HepG2 (cell line): ENCODE measurements at regions not wholly inside any gene's neighbourhood (a gene's known extent, or its start where the extent isn't known, plus 50 kb on each side); places are given as distances from the start of the nearest gene placed in this dataset.

Experiments
- CBFB ChIP-seq: sonication (generic); formaldehyde crosslinking; IDR thresholded peaks from 2 replicates; pipeline ENCODE4 v1.4.0; 2020; ENCODE audit warnings: missing genetic modification reagents
- MTA3 ChIP-seq: sonication (generic); formaldehyde crosslinking; IDR thresholded peaks from 2 replicates; pipeline ENCODE4 v1.4.0; 2020; ENCODE audit warnings: missing genetic modification reagents
- RNF2 ChIP-seq: fragments of 450-650 bp; conservative IDR thresholded peaks from 2 replicates; pipeline ENCODE4 v1.6.1; 2016; ENCODE audit warnings: low read depth
- TCF12 ChIP-seq, 2 experiments: fragments of 450-650 bp in 1 of 2; sonication (generic) in 1 of 2; formaldehyde crosslinking in 1 of 2; IDR thresholded peaks; 2 replicates each; pipeline versions ENCODE4 v1.6.1 to v1.8.0; 2017 to 2022; ENCODE audit warnings: antibody characterized with exemption in 1 of 2, mild to moderate bottlenecking in 1 of 2, missing genetic modification reagents in 1 of 2, moderate library complexity in 1 of 2
- ZNF652 ChIP-seq: IDR thresholded peaks from 2 replicates; pipeline ENCODE4 v1.6.1; 2016; ENCODE audit warnings: low read depth, borderline replicate concordance
- TF ChIP-seq, protein P1 (sequence below): sonication (generic); formaldehyde crosslinking; IDR thresholded peaks from one replicate; pipeline ENCODE4 v1.5.1; 2020; ENCODE audit warnings: mild to moderate bottlenecking, missing genetic modification reagents; ENCODE audit errors: not compliant biosample characterization

DNA sequence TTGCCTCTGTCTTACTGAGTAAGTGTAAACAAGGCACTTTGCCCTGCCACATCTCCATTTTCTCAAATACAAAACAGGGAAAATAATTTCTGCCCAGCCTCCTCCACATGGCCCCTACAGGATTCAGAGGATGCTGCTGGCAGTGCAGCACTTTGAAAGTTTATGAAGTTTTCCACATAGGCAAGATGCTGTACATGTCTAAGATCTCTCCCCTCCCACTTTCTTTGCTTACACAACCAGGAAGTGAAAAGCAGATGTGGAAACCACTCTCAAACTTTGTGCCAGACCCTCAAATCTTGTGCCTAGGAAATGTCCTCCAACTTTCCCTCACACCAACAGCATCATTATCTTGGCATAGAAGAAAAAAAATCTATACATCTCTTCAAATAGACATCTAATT lies 257.0 kb upstream of the LDB2 start (continued):
- TF ChIP-seq RNF2 (no peak), TCF12 (IDR thresholded peaks at IDR 0.05) (no peak), TCF12 (CRISPR knock-in tag; IDR thresholded peaks at IDR 0.05) (no peak), MTA3 (no peak), ZNF652 (no peak), CBFB (CRISPR knock-in tag) (no peak)
- TF ChIP-seq, protein P1, sequence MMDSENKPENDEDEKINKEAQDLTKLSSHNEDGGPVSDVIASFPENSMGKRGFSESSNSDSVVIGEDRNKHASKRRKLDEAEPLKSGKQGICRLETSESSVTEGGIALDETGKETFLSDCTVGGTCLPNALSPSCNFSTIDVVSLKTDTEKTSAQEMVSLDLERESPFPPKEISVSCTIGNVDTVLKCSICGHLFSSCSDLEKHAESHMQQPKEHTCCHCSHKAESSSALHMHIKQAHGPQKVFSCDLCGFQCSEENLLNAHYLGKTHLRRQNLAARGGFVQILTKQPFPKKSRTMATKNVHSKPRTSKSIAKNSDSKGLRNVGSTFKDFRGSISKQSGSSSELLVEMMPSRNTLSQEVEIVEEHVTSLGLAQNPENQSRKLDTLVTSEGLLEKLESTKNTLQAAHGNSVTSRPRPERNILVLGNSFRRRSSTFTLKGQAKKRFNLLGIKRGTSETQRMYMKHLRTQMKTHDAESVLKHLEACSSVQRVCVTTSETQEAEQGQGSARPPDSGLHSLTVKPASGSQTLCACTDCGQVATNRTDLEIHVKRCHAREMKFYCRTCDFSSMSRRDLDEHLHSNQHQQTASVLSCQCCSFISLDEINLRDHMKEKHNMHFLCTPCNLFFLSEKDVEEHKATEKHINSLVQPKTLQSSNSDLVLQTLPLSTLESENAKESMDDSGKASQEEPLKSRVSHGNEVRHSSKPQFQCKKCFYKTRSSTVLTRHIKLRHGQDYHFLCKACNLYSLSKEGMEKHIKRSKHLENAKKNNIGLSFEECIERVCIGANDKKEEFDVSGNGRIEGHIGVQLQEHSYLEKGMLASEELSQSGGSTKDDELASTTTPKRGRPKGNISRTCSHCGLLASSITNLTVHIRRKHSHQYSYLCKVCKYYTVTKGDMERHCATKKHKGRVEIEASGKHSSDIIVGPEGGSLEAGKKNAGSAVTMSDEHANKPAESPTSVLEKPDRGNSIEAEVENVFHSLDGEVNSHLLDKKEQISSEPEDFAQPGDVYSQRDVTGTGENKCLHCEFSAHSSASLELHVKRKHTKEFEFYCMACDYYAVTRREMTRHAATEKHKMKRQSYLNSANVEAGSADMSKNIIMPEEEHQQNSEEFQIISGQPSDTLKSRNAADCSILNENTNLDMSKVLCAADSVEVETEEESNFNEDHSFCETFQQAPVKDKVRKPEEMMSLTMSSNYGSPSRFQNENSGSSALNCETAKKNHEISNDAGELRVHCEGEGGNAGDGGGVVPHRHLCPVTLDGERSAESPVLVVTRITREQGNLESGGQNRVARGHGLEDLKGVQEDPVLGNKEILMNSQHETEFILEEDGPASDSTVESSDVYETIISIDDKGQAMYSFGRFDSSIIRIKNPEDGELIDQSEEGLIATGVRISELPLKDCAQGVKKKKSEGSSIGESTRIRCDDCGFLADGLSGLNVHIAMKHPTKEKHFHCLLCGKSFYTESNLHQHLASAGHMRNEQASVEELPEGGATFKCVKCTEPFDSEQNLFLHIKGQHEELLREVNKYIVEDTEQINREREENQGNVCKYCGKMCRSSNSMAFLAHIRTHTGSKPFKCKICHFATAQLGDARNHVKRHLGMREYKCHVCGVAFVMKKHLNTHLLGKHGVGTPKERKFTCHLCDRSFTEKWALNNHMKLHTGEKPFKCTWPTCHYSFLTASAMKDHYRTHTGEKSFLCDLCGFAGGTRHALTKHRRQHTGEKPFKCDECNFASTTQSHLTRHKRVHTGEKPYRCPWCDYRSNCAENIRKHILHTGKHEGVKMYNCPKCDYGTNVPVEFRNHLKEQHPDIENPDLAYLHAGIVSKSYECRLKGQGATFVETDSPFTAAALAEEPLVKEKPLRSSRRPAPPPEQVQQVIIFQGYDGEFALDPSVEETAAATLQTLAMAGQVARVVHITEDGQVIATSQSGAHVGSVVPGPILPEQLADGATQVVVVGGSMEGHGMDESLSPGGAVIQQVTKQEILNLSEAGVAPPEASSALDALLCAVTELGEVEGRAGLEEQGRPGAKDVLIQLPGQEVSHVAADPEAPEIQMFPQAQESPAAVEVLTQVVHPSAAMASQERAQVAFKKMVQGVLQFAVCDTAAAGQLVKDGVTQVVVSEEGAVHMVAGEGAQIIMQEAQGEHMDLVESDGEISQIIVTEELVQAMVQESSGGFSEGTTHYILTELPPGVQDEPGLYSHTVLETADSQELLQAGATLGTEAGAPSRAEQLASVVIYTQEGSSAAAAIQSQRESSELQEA (CRISPR knock-in tag): no peak
